Astrocyte of the cerebellum (primary cell): ENCODE measurements at regions not wholly inside any gene's neighbourhood (a gene's known extent, or its start where the extent isn't known, plus 50 kb on each side); places are given as distances from the start of the nearest gene placed in this dataset.
"Not testable (repeated sequence)": the region's sequence is repeated elsewhere in the genome, so short reads cannot be mapped to it uniquely, and the experiment has no call there.

Source experiments
- DNase-seq: peaks from one replicate; pipeline ENCODE4 v3.0.0-alpha.2; 2011; ENCODE audit warnings: low read depth
- H3K4me3 ChIP-seq: 2 replicates; pipeline ENCODE4 v1.5.1; 2011; ENCODE audit warnings: mild to moderate bottlenecking, low read depth, low read length, moderate library complexity
- in situ Hi-C: cut with HindIII; loops from 2 replicates; pipeline ENCODE4 v1.10.0; 2017; ENCODE audit warnings: low sequenced_read_pairs
- TF ChIP-seq, protein P1 (sequence below): IDR thresholded peaks from 2 replicates; pipeline ENCODE4 v1.5.1; 2012; ENCODE audit warnings: low read length, low read depth, moderate library complexity, mild to moderate bottlenecking; ENCODE audit errors: missing control alignments

- no peak overlapping the region for H3K4me3 ChIP-seq
- in situ Hi-C loops: no loop called here
- no peak for DNase-seq
- TF ChIP-seq, protein P1, sequence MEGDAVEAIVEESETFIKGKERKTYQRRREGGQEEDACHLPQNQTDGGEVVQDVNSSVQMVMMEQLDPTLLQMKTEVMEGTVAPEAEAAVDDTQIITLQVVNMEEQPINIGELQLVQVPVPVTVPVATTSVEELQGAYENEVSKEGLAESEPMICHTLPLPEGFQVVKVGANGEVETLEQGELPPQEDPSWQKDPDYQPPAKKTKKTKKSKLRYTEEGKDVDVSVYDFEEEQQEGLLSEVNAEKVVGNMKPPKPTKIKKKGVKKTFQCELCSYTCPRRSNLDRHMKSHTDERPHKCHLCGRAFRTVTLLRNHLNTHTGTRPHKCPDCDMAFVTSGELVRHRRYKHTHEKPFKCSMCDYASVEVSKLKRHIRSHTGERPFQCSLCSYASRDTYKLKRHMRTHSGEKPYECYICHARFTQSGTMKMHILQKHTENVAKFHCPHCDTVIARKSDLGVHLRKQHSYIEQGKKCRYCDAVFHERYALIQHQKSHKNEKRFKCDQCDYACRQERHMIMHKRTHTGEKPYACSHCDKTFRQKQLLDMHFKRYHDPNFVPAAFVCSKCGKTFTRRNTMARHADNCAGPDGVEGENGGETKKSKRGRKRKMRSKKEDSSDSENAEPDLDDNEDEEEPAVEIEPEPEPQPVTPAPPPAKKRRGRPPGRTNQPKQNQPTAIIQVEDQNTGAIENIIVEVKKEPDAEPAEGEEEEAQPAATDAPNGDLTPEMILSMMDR: no peak
Measured at GRCh38 chr2:183964565-183964964, 633.8 kb upstream of the ZNF804A start.

- TF ChIP-seq, protein P1: no peak
Measured at GRCh38 chr2:183967756-183968155, 630.6 kb upstream of the ZNF804A start.

DNA sequence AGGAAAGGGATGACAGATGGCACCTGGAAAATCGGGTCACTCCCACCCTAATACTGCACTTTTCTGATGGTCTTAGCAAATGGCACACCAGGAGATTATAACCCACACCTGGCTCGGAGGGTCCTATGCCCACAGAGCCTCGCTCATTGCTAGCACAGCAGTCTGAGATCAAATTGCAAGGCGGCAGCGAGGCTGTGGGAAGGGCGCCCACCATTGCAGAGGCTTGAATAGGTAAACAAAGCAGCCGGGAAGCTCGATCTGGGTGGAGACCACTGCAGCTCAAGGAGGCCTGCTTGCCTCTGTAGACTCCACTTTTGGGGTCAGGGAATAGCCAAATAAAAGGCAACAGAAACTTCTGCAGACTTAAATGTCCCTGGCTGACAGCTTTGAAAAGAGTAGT, 622.7 kb upstream of the ZNF804A start:
- in situ Hi-C loops, DNase-seq, H3K4me3 ChIP-seq: not testable (repeated sequence)

More at GRCh38 chr2:183967756-183968155, 630.6 kb upstream of the ZNF804A start:
- H3K4me3 ChIP-seq: no peak overlapping the region
- in situ Hi-C loops: no loop called here
- DNase-seq: no peak

- in situ Hi-C loops: no loop called here
- H3K4me3 ChIP-seq: no peak overlapping the region
- TF ChIP-seq, protein P1: no peak
- no peak for DNase-seq
Measured at GRCh38 chr2:183984871-183985270, 613.5 kb upstream of the ZNF804A start.

- in situ Hi-C loops: no loop called here
- no peak overlapping the region for H3K4me3 ChIP-seq
- no peak for DNase-seq
- TF ChIP-seq, protein P1: no peak
Measured at GRCh38 chr2:183991968-183992367, 606.4 kb upstream of the ZNF804A start.

- in situ Hi-C loops: no loop called here
- H3K4me3 ChIP-seq: no peak overlapping the region
- TF ChIP-seq, protein P1: no peak
- no peak for DNase-seq
Measured at GRCh38 chr2:183993052-183993451, 605.3 kb upstream of the ZNF804A start.

GRCh38 chr2:183995632-183996031, 602.7 kb upstream of the ZNF804A start:
- H3K4me3 ChIP-seq: no peak overlapping the region
- TF ChIP-seq, protein P1: no peak
- in situ Hi-C loops: no loop called here
- peak; percentile 50 for DNase-seq
